ENCODE measurements at regions not wholly inside any gene's neighbourhood (a gene's known extent, or its start where the extent isn't known, plus 50 kb on each side); places are given as distances from the start of the nearest gene placed in this dataset.

GRCh38 chr1:228921481-228921880 lies 186.2 kb downstream of the RHOU start:
- TF ChIP-seq YY1 (IDR thresholded peaks at IDR 0.05; ENCODE audit: insufficient read depth, insufficient read length) = no peak
- TF ChIP-seq SUZ12 (IDR thresholded peaks at IDR 0.05; ENCODE audit: extremely low read depth, insufficient read depth, insufficient read length) = no peak

All from NT2/D1 (cell line).